CD14-positive monocyte (primary cell): ENCODE measurements at regions not wholly inside any gene's neighbourhood (a gene's known extent, or its start where the extent isn't known, plus 50 kb on each side); places are given as distances from the start of the nearest gene placed in this dataset.

Source experiments
- DNase-seq, 3 donors: peaks; one replicate each; pipeline ENCODE4 v3.0.0-alpha.2; 2011 to 2022
- H2AFZ ChIP-seq: 2 replicates; pipeline ENCODE4 v1.6.0; 2012; ENCODE audit warnings: mild to moderate bottlenecking, low read depth, low read length, inconsistent platforms; ENCODE audit not compliant: insufficient read depth, poor library complexity, severe bottlenecking
- H3K27ac ChIP-seq, 2 donors: 1 replicate in 1 of 2; 2 replicates in 1 of 2; pipeline ENCODE4 v1.5.1; 2012 to 2013; ENCODE audit warnings: low read length in 2 of 2, control low read depth in 1 of 2, inconsistent platforms in 1 of 2, low read depth in 1 of 2, mild to moderate bottlenecking in 1 of 2
- H3K27me3 ChIP-seq, 2 donors: one replicate each; pipeline versions ENCODE4 v1.6.0 to v1.6.1; 2011 to 2013; ENCODE audit warnings: low read length in 2 of 2; ENCODE audit not compliant: control insufficient read depth in 2 of 2, insufficient read depth in 2 of 2
- H3K36me3 ChIP-seq, 2 donors: replicated peaks in 1 of 2; 1 replicate in 1 of 2; 2 replicates in 1 of 2; pipeline versions ENCODE4 v1.5.1 to v1.6.1; 2012 to 2013; ENCODE audit warnings: low read length in 2 of 2, control low read depth in 1 of 2, inconsistent platforms in 1 of 2, mild to moderate bottlenecking in 1 of 2; ENCODE audit not compliant: insufficient read depth in 2 of 2, control insufficient read depth in 1 of 2
- H3K4me1 ChIP-seq, 2 donors: 1 replicate in 1 of 2; 2 replicates in 1 of 2; pipeline versions ENCODE4 v1.5.1 to v1.6.1; 2012 to 2013; ENCODE audit warnings: low read length in 2 of 2, control low read depth in 1 of 2, inconsistent platforms in 1 of 2, mild to moderate bottlenecking in 1 of 2, moderate library complexity in 1 of 2; ENCODE audit not compliant: insufficient read depth in 2 of 2, control insufficient read depth in 1 of 2
- H3K4me2 ChIP-seq: replicated peaks from 2 replicates; pipeline ENCODE3; 2012; ENCODE audit warnings: low read length, moderate library complexity, mild to moderate bottlenecking; ENCODE audit not compliant: poor library complexity, severe bottlenecking; ENCODE audit errors: extremely low read depth
- H3K4me3 ChIP-seq, 3 experiments: fragments of 200-600 bp in 1 of 3; sonication (generic) in 1 of 3; replicated peaks in 1 of 3; 1 replicate in 2 of 3; 2 replicates in 1 of 3; pipeline ENCODE4 v1.5.1; 2011 to 2013; ENCODE audit warnings: low read length in 3 of 3, mild to moderate bottlenecking in 3 of 3, control low read depth in 2 of 3, low read depth in 2 of 3, inconsistent platforms in 1 of 3, moderate library complexity in 1 of 3
- H3K79me2 ChIP-seq: 2 replicates; pipeline ENCODE4 v1.6.0; 2012; ENCODE audit warnings: mild to moderate bottlenecking, control low read depth, inconsistent platforms, low read length, moderate library complexity; ENCODE audit not compliant: insufficient read depth
- H3K9ac ChIP-seq: 2 replicates; pipeline ENCODE4 v1.6.0; 2017; ENCODE audit warnings: low read length, mild to moderate bottlenecking; ENCODE audit not compliant: insufficient read depth, poor library complexity, severe bottlenecking
- H3K9me3 ChIP-seq, 2 donors: replicated peaks in 1 of 2; 1 replicate in 1 of 2; 2 replicates in 1 of 2; pipeline versions ENCODE4 v1.5.1 to v1.6.1; 2012 to 2013; ENCODE audit warnings: low read length in 2 of 2, control low read depth in 1 of 2; ENCODE audit not compliant: control insufficient read depth in 1 of 2, insufficient read depth in 1 of 2
- H4K20me1 ChIP-seq: 2 replicates; pipeline ENCODE4 v1.6.0; 2012; ENCODE audit warnings: mild to moderate bottlenecking, low read length, control low read depth, moderate library complexity; ENCODE audit not compliant: insufficient read depth
- H3K27ac Mint-ChIP-seq, 7 donors: one replicate each; pipeline ENCODE4 v1.8.0; 2020; ENCODE audit warnings: mild to moderate bottlenecking in 7 of 7, mixed read lengths in 7 of 7, moderate library complexity in 6 of 7, inconsistent platforms in 2 of 7
- H3K27me3 Mint-ChIP-seq, 3 donors: one replicate each; pipeline ENCODE4 v1.8.0; 2021 to 2022; ENCODE audit warnings: low read depth in 3 of 3, mild to moderate bottlenecking in 3 of 3, mixed read lengths in 3 of 3, moderate library complexity in 3 of 3, inconsistent platforms in 1 of 3
- H3K36me3 Mint-ChIP-seq, 2 donors: one replicate each; pipeline ENCODE4 v1.8.0; 2020; ENCODE audit warnings: mixed read lengths in 2 of 2, inconsistent platforms in 1 of 2, mild to moderate bottlenecking in 1 of 2
- H3K4me1 Mint-ChIP-seq: one replicate; pipeline ENCODE4 v1.8.0; 2020; ENCODE audit warnings: mild to moderate bottlenecking, mixed read lengths
- H3K4me3 Mint-ChIP-seq, 2 donors: one replicate each; pipeline ENCODE4 v1.8.0; 2020; ENCODE audit warnings: mild to moderate bottlenecking in 2 of 2, mixed read lengths in 2 of 2, moderate library complexity in 1 of 2
- H3K9me3 Mint-ChIP-seq, 7 donors: one replicate each; pipeline ENCODE4 v1.8.0; 2020 to 2022; ENCODE audit warnings: mixed read lengths in 7 of 7, mild to moderate bottlenecking in 6 of 7, moderate library complexity in 6 of 7, inconsistent platforms in 2 of 7
- WGBS: methylation state at CpG from one replicate; pipeline ENCODE4 v1.1.5; 2013; ENCODE audit warnings: missing lambda C conversion rate; ENCODE audit not compliant: insufficient coverage; 5-methylcytosine and 5-hydroxymethylcytosine counted together
- intact Hi-C, 2 donors: fragments of 100-400 bp; cut with micrococcal nuclease; formaldehyde crosslinking; loops; one replicate each; pipeline versions ENCODE4 v1.15.0 to v1.15.1; 2023
- TF ChIP-seq, protein P1 (sequence below): fragments of 200-600 bp; IDR thresholded peaks from one replicate; pipeline ENCODE4 v1.8.0; 2022; ENCODE audit warnings: antibody characterized with exemption, mild to moderate bottlenecking

DNA sequence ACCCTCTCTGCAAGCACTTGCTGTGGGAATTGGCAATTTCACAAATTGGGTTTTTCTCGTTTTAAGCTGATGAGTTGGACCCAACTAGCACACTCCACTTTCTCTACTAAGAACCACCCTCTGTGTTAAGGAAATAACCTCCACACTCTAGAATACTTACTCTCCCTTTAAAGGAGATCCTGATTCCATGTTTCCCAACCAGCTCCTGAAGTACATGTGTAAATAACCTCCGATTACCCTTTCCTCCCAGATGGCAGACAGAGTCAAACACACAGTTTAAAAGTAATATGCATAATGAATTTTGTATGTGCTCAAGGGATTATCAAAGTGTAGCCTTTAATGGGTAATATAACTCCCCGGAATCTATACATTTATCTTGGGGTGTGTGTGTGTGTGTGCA is 171.3 kb upstream of the OSR1 start:
- H3K9me3 ChIP-seq, result no peaks in the 10 kb centered on the region
- H3K4me1 Mint-ChIP-seq, result no peaks in the 10 kb centered on the region
- peaks cover 0 to 6% (median 0%) of the 10 kb centered on the region in 3 donors for H3K27me3 Mint-ChIP-seq
- no peaks in the 10 kb centered on the region for H3K4me1 ChIP-seq
- intact Hi-C loops, result no loop called here
- no peaks in the 10 kb centered on the region for H4K20me1 ChIP-seq
- no peak overlapping the region for H3K27ac ChIP-seq
- no peak for DNase-seq
- TF ChIP-seq, protein P1, sequence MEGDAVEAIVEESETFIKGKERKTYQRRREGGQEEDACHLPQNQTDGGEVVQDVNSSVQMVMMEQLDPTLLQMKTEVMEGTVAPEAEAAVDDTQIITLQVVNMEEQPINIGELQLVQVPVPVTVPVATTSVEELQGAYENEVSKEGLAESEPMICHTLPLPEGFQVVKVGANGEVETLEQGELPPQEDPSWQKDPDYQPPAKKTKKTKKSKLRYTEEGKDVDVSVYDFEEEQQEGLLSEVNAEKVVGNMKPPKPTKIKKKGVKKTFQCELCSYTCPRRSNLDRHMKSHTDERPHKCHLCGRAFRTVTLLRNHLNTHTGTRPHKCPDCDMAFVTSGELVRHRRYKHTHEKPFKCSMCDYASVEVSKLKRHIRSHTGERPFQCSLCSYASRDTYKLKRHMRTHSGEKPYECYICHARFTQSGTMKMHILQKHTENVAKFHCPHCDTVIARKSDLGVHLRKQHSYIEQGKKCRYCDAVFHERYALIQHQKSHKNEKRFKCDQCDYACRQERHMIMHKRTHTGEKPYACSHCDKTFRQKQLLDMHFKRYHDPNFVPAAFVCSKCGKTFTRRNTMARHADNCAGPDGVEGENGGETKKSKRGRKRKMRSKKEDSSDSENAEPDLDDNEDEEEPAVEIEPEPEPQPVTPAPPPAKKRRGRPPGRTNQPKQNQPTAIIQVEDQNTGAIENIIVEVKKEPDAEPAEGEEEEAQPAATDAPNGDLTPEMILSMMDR, result no peak
- H3K79me2 ChIP-seq, result no peaks in the 10 kb centered on the region
- WGBS, result 57% methylated on average over 1 of the region's 3 CpGs
- H3K9me3 Mint-ChIP-seq, result peaks cover 0 to 5% (median 0%) of the 10 kb centered on the region in 7 donors
- no peaks in the 10 kb centered on the region for H3K36me3 ChIP-seq
- H3K36me3 Mint-ChIP-seq, result no peaks in the 10 kb centered on the region
- no peak overlapping the region for H3K4me3 ChIP-seq
- H3K4me3 Mint-ChIP-seq, result no peak overlapping the region
- H3K9ac ChIP-seq, result no peak overlapping the region
- H3K27ac Mint-ChIP-seq, result no peak overlapping the region
- no peak overlapping the region for H2AFZ ChIP-seq
- no peak overlapping the region for H3K4me2 ChIP-seq
- H3K27me3 ChIP-seq, result no peaks in the 10 kb centered on the region

DNA sequence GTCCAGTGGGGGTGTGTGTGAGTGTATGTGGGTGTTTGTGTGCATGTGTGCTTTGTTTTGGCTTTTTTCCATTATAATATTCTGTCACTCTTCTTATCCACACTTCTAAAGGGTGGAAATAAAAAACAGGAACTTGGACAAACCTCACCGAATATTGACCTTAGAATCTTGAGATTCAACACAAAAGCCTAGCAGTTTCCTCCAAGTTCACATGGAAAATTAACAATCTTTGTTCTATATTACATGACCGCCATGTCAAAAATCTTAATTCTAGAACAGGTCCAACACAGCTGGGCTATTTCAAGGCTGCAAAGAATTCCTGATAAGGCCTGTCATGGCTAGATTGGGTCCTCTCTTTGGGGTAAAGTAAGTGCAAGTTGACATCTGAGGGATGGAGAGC is 169.3 kb upstream of the OSR1 start:
- TF ChIP-seq, protein P1, result no peak
- Histone ChIP-seq H3K27ac (no peak overlapping the region), H3K9me3 (no peaks in the 10 kb centered on the region), H3K79me2 (no peaks in the 10 kb centered on the region), H2AFZ (no peak overlapping the region), H3K27me3 (no peaks in the 10 kb centered on the region), H3K9ac (no peak overlapping the region), H3K36me3 (no peaks in the 10 kb centered on the region), H3K4me3 (no peak overlapping the region), H3K4me1 (no peaks in the 10 kb centered on the region), H3K4me2 (no peak overlapping the region), H4K20me1 (no peaks in the 10 kb centered on the region)
- Mint-ChIP-seq H3K27ac (no peak overlapping the region), H3K27me3 (peaks cover 0 to 6% (median 0%) of the 10 kb centered on the region in 3 donors), H3K4me3 (no peak overlapping the region), H3K9me3 (peaks cover 0 to 5% (median 0%) of the 10 kb centered on the region in 7 donors), H3K36me3 (no peaks in the 10 kb centered on the region), H3K4me1 (no peaks in the 10 kb centered on the region)
- intact Hi-C loops, result no loop called here
- WGBS, result no CpG with 5 or more reads among the region's 2 CpGs
- DNase-seq, result no peak
